Adrenal gland (tissue), 9 donors: ENCODE measurements at regions not wholly inside any gene's neighbourhood (a gene's known extent, or its start where the extent isn't known, plus 50 kb on each side); places are given as distances from the start of the nearest gene placed in this dataset.

Experiments
- DNase-seq, 7 donors: peaks; one replicate each; pipeline ENCODE4 v3.0.0-alpha.2; 2019 to 2020
- H3K27ac ChIP-seq, 5 donors: fragments of 200-600 bp; sonication (generic) in 4 of 5; 1 replicate in 3 of 5; 2 replicates in 2 of 5; pipeline versions ENCODE4 v1.5.1 to v1.8.0; 2016 to 2020; ENCODE audit warnings: mild to moderate bottlenecking in 1 of 5
- H3K27me3 ChIP-seq: fragments of 200-600 bp; 2 replicates; pipeline ENCODE4 v1.8.0; 2021
- H3K36me3 ChIP-seq, 2 donors: fragments of 200-600 bp; replicated peaks in 1 of 2; 1 replicate in 1 of 2; 2 replicates in 1 of 2; pipeline versions ENCODE4 v1.5.1 to v1.8.0; 2018 to 2022
- H3K4me1 ChIP-seq, 2 donors: fragments of 200-600 bp; replicated peaks in 1 of 2; 1 replicate in 1 of 2; 2 replicates in 1 of 2; pipeline versions ENCODE4 v1.5.1 to v1.8.0; 2018 to 2021
- H3K4me3 ChIP-seq, 4 donors: fragments of 200-600 bp; sonication (generic) in 3 of 4; one replicate each; pipeline ENCODE4 v1.5.1; 2016 to 2018
- H3K9me3 ChIP-seq, 3 donors: fragments of 200-600 bp; sonication (generic) in 1 of 3; replicated peaks in 1 of 3; 1 replicate in 2 of 3; 2 replicates in 1 of 3; pipeline versions ENCODE4 v1.5.1 to v1.8.0; 2016 to 2021
- CTCF ChIP-seq, 6 experiments: fragments of 450-650 bp in 4 of 6; fragments of 200-600 bp in 2 of 6; sonication (generic) in 1 of 6; IDR thresholded peaks; 1 replicate in 5 of 6; 2 replicates in 1 of 6; pipeline versions ENCODE4 v1.5.1 to v1.8.0; 2016 to 2021; ENCODE audit warnings: antibody characterized with exemption in 6 of 6, mild to moderate bottlenecking in 2 of 6, moderate library complexity in 1 of 6
- POLR2A ChIP-seq, 2 donors: fragments of 450-650 bp; IDR thresholded peaks; one replicate each; pipeline ENCODE4 v1.6.1; 2017; ENCODE audit warnings: antibody characterized with exemption in 2 of 2, mild to moderate bottlenecking in 2 of 2, moderate library complexity in 1 of 2
- WGBS, 4 donors: extraction: QIAGEN DNeasy Blood & Tissue Kit in 2 of 4; methylation state at CpG; one replicate each; pipeline versions ENCODE4 v1.1.5 to v1.1.7; 2013 to 2017; 5-methylcytosine and 5-hydroxymethylcytosine counted together
- intact Hi-C, 2 donors: fragments of 100-400 bp; cut with DNase I; formaldehyde crosslinking; loops; one replicate each; pipeline versions ENCODE4 v1.14.1 to v1.15.0; 2022 to 2023
- donor health status: healthy with polysubstance abuse.
- donor health status: Bipolar disorder and iron deficiency.
- donor health status: DM: yes; HTN: yes; CAD: no.
- donor health status: DM: no; HTN: no; CAD: no.
- donor health status: DM: no; HTN: no; CAD: no.

GRCh38 chr11:38060136-38060535, 1462.1 kb upstream of the RAG2 start:
- Histone ChIP-seq H3K27me3 (no peaks in the 10 kb centered on the region), H3K9me3 (no peaks in the 10 kb centered on the region), H3K4me3 (no peak overlapping the region), H3K36me3 (no peaks in the 10 kb centered on the region), H3K27ac (no peak overlapping the region), H3K4me1 (no peaks in the 10 kb centered on the region)
- intact Hi-C loops: no loop called here
- DNase-seq: no peak
- no peak for TF ChIP-seq POLR2A (IDR thresholded peaks at IDR 0.05)
- no peak for TF ChIP-seq CTCF (IDR thresholded peaks at IDR 0.05)
- WGBS, 4 donors: 76 to 87% (median 83%) methylated on average over 3 of the region's 3 CpGs

GRCh38 chr11:38046571-38047135, 1448.6 kb upstream of the RAG2 start:
- Histone ChIP-seq H3K4me1 (no peaks in the 10 kb centered on the region), H3K9me3 (peaks cover 0 to 6% (median 0%) of the 10 kb centered on the region in 3 donors), H3K36me3 (no peaks in the 10 kb centered on the region), H3K27me3 (no peaks in the 10 kb centered on the region), H3K27ac (no peak overlapping the region), H3K4me3 (no peak overlapping the region)
- 75 to 82% (median 79%) methylated on average over 4 of the region's 4 CpGs for WGBS, 4 donors
- TF ChIP-seq CTCF (IDR thresholded peaks at IDR 0.05) (no peak), POLR2A (IDR thresholded peaks at IDR 0.05) (no peak)
- intact Hi-C loops: no loop called here
- DNase-seq: no peak

- no peaks in the 10 kb centered on the region for H3K4me1 ChIP-seq
- 82 to 86% (median 84%) methylated on average over 3 of the region's 3 CpGs for WGBS, 4 donors
- DNase-seq: no peak
- no peaks in the 10 kb centered on the region for H3K36me3 ChIP-seq
- H3K9me3 ChIP-seq: peaks cover 0 to 6% (median 0%) of the 10 kb centered on the region in 3 donors
- no peak overlapping the region for H3K4me3 ChIP-seq
- intact Hi-C loops: no loop called here
- H3K27me3 ChIP-seq: no peaks in the 10 kb centered on the region
- TF ChIP-seq POLR2A (IDR thresholded peaks at IDR 0.05) (no peak), CTCF (IDR thresholded peaks at IDR 0.05) (no peak)
- no peak overlapping the region for H3K27ac ChIP-seq
These were observed 1445.0 kb upstream of the RAG2 start for GRCh38 chr11:38043060-38043459.

GRCh38 chr11:38038777-38039176, 1440.7 kb upstream of the RAG2 start:
- Histone ChIP-seq H3K9me3 (peaks cover 0 to 6% (median 0%) of the 10 kb centered on the region in 3 donors), H3K4me3 (no peak overlapping the region), H3K27ac (no peak overlapping the region), H3K27me3 (no peaks in the 10 kb centered on the region), H3K4me1 (no peaks in the 10 kb centered on the region), H3K36me3 (no peaks in the 10 kb centered on the region)
- intact Hi-C loops: no loop called here
- no peak for TF ChIP-seq CTCF (IDR thresholded peaks at IDR 0.05)
- no peak for DNase-seq
- 73 to 80% (median 77%) methylated on average over 2 of the region's 2 CpGs for WGBS, 4 donors
